Transverse colon (tissue), 4 donors: ENCODE measurements at regions not wholly inside any gene's neighbourhood (a gene's known extent, or its start where the extent isn't known, plus 50 kb on each side); places are given as distances from the start of the nearest gene placed in this dataset.

Source experiments
- CTCF ChIP-seq, 5 experiments: fragments of 200-600 bp in 3 of 5; fragments of 450-650 bp in 2 of 5; sonication (generic) in 3 of 5; IDR thresholded peaks; 1 replicate in 2 of 5; 2 replicates in 3 of 5; pipeline ENCODE4 v1.5.1; 2016 to 2017; ENCODE audit warnings: antibody characterized with exemption in 5 of 5, inconsistent platforms in 3 of 5, mild to moderate bottlenecking in 2 of 5, moderate library complexity in 1 of 5
- EP300 ChIP-seq: sonication (generic); formaldehyde crosslinking; IDR thresholded peaks from one replicate; pipeline ENCODE4 v1.6.1; 2017; ENCODE audit warnings: antibody characterized with exemption, low read depth
- POLR2A ChIP-seq: fragments of 450-650 bp; IDR thresholded peaks from one replicate; pipeline ENCODE4 v1.6.1; 2016; ENCODE audit warnings: antibody characterized with exemption, mild to moderate bottlenecking, moderate library complexity
- POLR2AphosphoS5 ChIP-seq, 3 donors: sonication (generic); formaldehyde crosslinking; IDR thresholded peaks; one replicate each; pipeline ENCODE4 v1.6.1; 2016; ENCODE audit warnings: antibody characterized with exemption in 3 of 3

- TF ChIP-seq EP300 (no peak), CTCF (IDR thresholded peaks at IDR 0.05) (no peak), POLR2A (no peak), POLR2AphosphoS5 (IDR thresholded peaks at IDR 0.05) (no peak)
Observed at GRCh38 chr5:143516249-143516648, 112.8 kb upstream of the NR3C1 start.
